Hematopoietic multipotent progenitor cell treated with erythropoietin and hydrocortisone succinate and interleukin-3 and kit ligand, for 17 days (in vitro differentiated cells): ENCODE measurements at regions not wholly inside any gene's neighbourhood (a gene's known extent, or its start where the extent isn't known, plus 50 kb on each side); places are given as distances from the start of the nearest gene placed in this dataset.
A peak's percentile ranks its signal among the peaks of the same experiment; 100 is the strongest.
"Not testable (repeated sequence)": the region's sequence is repeated elsewhere in the genome, so short reads cannot be mapped to it uniquely, and the experiment has no call there.

Experiments used
- DNase-seq: peaks from one replicate; pipeline ENCODE4 v3.0.0-alpha.2; 2015; ENCODE audit warnings: low spot score

- no peak for DNase-seq
These were observed 742.5 kb downstream of the ETS1 start for GRCh38 chr11:127844876-127845275.

GRCh38 chr11:127843483-127844396 lies 743.6 kb downstream of the ETS1 start:
- peak; percentile 15 for DNase-seq

GRCh38 chr11:127825183-127825582 lies 762.2 kb downstream of the ETS1 start:
- no peak for DNase-seq

GRCh38 chr11:127818625-127819024 lies 768.7 kb downstream of the ETS1 start:
- no peak for DNase-seq

- no peak for DNase-seq
These were observed 770.4 kb downstream of the ETS1 start for GRCh38 chr11:127816962-127817361.

- DNase-seq: no peak
These were observed 772.0 kb downstream of the ETS1 start for GRCh38 chr11:127815331-127815730.

- no peak for DNase-seq
These were observed 780.9 kb downstream of the ETS1 start for GRCh38 chr11:127806501-127806900.

- DNase-seq: no peak
These were observed 781.6 kb downstream of the ETS1 start for GRCh38 chr11:127805771-127806170.

- DNase-seq: no peak
These were observed 782.5 kb downstream of the ETS1 start for GRCh38 chr11:127804747-127805400.

- DNase-seq: no peak
These were observed 783.6 kb downstream of the ETS1 start for GRCh38 chr11:127803755-127804154.

GRCh38 chr11:127800989-127801688 lies 786.2 kb downstream of the ETS1 start:
- no peak for DNase-seq

GRCh38 chr11:127795326-127795725 lies 792.0 kb downstream of the ETS1 start:
- no peak for DNase-seq

- DNase-seq: no peak
These were observed 791.3 kb upstream of the KIRREL3 start for GRCh38 chr11:127791844-127792243.

- no peak for DNase-seq
These were observed 790.0 kb upstream of the KIRREL3 start for GRCh38 chr11:127790592-127790991.

- no peak for DNase-seq
These were observed 789.4 kb upstream of the KIRREL3 start for GRCh38 chr11:127789927-127790326.

GRCh38 chr11:127772938-127773337 lies 772.4 kb upstream of the KIRREL3 start:
- not testable (repeated sequence) for DNase-seq

- not testable (repeated sequence) for DNase-seq
These were observed 768.4 kb upstream of the KIRREL3 start for GRCh38 chr11:127768931-127769330.

- DNase-seq: no peak
These were observed 766.2 kb upstream of the KIRREL3 start for GRCh38 chr11:127766734-127767133.

GRCh38 chr11:127738771-127739286 lies 738.3 kb upstream of the KIRREL3 start:
- no peak for DNase-seq

- DNase-seq: no peak
These were observed 736.9 kb upstream of the KIRREL3 start for GRCh38 chr11:127737499-127737898.

- DNase-seq: no peak
These were observed 733.0 kb upstream of the KIRREL3 start for GRCh38 chr11:127733552-127733951.

GRCh38 chr11:127726367-127726766 lies 725.8 kb upstream of the KIRREL3 start:
- DNase-seq: no peak
